NCI-H2227 (cell line): ENCODE measurements at regions not wholly inside any gene's neighbourhood (a gene's known extent, or its start where the extent isn't known, plus 50 kb on each side); places are given as distances from the start of the nearest gene placed in this dataset.
"Not testable (repeated sequence)": the region's sequence is repeated elsewhere in the genome, so short reads cannot be mapped to it uniquely, and the experiment has no call there.

Source experiments
- DNase-seq: peaks from one replicate; lab custom pipeline; 2025; ENCODE audit not compliant: unreplicated experiment; lab: John Stamatoyannopoulos, UW

DNA sequence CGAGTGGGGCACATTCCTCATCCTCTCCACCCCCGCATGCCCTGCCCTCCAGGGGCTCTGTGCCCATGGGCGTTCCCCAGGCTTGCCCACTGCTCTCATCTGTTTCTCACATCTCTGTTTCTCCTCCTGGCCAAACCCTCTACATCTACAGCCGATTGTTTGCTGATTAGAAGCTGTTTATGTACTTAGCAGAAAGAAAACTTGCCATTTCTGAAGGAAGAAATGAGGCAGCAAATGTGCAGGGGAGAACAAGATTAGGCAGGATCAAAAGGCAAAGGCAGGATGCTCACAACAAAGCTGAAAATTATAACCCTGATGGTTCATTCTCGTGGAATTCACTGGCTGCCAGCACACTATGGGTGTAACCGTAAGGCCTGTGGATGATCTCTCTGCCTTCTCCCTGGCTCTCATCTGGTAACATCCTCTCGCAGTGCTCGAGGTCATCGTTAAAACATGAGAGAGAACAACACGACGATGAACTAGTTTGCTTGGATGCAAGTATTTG, 111.6 kb upstream of the KLF14 start:
- no peak for DNase-seq

DNA sequence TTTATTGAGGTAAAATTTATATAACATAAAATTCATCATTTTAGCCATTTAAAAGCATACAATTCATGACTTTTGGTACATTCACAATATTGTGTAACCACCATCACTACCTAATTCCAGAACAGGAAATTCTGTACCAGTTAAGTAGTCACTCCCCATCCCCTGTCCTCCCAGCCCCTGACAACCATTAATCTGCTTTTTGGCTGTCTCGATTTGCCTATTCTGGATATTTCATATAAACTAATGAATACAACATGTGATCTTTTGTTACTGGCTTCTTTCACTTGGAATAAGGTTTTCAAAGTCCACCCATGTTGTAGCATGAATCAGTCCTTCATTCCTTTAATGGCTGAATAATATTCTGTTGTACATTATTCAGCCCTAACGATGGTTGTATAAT, 115.6 kb upstream of the KLF14 start:
- no peak for DNase-seq

GRCh38 chr7:130850956-130851355, 116.9 kb upstream of the KLF14 start:
- no peak for DNase-seq

DNA sequence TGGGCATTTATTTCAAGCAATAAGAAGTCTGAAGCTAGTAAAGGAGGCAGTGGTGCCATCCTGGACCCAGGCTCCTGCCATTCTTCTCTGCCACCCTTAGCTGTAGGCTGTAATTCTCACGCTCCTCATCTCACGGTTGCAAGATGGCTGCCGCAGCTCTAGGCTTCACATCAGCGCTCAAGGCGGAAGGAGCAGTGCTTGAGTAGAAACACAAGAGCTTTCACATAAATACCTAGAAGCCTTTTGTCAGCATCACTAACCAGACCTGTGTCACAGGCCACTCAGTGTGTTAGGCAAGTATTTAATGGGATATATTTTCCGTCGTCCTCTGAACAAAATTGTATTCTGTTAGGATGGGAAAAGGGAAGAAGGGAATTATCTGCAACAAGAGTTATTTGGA, 118.9 kb upstream of the KLF14 start:
- DNase-seq: no peak

GRCh38 chr7:130853503-130854279, 119.7 kb upstream of the KLF14 start:
- no peak for DNase-seq

- no peak for DNase-seq
Observed at GRCh38 chr7:130854481-130854880, 120.5 kb upstream of the KLF14 start.

DNA sequence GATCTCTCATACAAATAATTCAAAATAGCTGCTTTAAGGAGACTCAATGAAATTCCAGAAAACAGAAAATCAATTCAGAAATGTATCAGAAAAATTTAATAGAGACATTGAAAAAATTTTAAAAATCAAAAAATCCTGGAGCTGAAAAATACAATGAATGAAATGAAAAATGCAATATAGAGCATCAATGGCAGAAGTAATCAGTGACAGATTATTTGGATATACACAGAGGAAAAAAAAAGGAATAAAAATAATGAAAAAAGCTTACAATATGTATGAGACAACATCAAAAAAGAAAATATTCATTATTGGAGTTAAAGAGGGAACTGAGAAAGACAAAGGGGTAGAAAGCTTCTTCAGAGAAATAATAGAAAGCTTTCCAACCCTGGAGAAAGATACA, 122.9 kb upstream of the KLF14 start:
- no peak for DNase-seq

- DNase-seq: not testable (repeated sequence)
Observed at GRCh38 chr7:130860832-130861231, 126.8 kb upstream of the KLF14 start.

GRCh38 chr7:130865408-130866236, 131.6 kb upstream of the KLF14 start:
- no peak for DNase-seq

DNA sequence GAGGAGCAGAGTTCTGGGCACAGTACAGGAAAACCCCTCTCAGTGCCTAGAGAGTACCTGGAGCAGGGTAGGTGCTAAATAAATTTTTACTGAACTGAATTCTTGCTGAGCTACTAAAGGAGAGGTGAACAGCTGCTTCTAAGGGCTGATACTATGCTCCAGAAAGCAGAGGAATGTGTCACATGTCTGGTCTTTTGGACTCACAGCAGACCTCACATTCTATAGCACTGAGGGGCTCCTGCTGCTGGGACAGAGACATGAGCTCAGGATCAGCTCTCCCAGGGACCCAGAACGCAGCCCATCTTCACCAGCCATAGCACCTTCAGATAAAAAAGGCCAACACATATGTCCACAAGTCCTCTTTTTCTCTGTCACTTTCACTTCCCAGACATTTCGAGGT, 133.0 kb upstream of the KLF14 start:
- no peak for DNase-seq

DNA sequence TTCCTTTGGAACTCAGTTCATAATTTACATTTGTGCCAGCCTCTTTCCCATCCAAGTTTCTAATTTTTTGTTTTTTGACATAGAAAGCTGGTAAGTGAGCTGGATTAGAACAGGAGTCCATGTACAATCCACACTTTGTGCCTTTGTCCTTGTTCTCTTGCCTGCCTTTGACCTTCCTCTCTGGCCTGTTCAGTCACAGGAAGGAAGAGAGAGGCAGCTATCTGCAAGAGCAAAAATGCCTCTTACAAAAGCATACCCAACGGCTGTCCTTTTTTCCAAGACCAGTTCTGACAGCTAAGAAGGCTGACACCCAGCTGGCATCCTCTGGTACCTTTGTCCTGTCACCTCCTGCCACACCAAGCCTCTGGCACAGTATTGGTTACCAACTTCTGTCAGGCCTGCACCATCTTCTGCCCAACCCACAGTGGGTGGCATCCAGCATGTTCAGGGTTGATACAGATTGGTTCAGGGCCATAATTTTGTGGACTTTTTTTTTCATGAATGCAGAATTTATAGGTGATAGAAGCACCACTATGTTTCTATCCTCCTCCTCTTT, 133.7 kb upstream of the KLF14 start:
- DNase-seq: no peak

GRCh38 chr7:130868139-130868538, 134.1 kb upstream of the KLF14 start:
- no peak for DNase-seq

GRCh38 chr7:130869918-130870317, 135.9 kb upstream of the KLF14 start:
- no peak for DNase-seq

GRCh38 chr7:130872341-130872740, 138.3 kb upstream of the KLF14 start:
- no peak for DNase-seq

GRCh38 chr7:130872756-130873448, 138.9 kb upstream of the KLF14 start:
- DNase-seq: peak; percentile 67

GRCh38 chr7:130874071-130874915, 140.3 kb upstream of the KLF14 start:
- no peak for DNase-seq

GRCh38 chr7:130875265-130875741, 141.3 kb upstream of the KLF14 start:
- peak; percentile 62 for DNase-seq

DNA sequence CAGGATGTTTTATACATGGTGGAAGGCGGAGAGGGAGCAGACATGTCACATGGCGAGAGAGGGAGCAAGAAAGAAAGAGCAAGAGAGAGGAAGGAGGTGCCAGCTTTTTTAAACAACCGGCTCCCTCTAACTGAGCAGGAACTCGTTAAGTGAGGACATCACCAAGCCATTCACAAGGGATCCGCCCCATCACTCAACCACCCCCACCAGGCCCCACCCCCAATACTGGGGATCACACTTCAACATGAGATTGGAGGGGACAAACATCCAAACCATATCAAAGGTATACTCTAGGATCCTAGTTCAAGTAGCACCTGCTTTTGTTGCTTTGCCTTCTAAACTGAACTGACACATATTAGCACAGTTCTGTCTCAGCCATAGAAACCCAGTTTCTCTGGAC, 141.9 kb upstream of the KLF14 start:
- no peak for DNase-seq

GRCh38 chr7:130877236-130877990, 143.4 kb upstream of the KLF14 start:
- DNase-seq: no peak

GRCh38 chr7:130877991-130878305, 143.9 kb upstream of the KLF14 start:
- no peak for DNase-seq
